ENCODE measurements at regions not wholly inside any gene's neighbourhood (a gene's known extent, or its start where the extent isn't known, plus 50 kb on each side); places are given as distances from the start of the nearest gene placed in this dataset.

GRCh38 chr2:168401771-168402170 lies 54.3 kb upstream of the CERS6 start:
- TF ChIP-seq CTCF (IDR thresholded peaks at IDR 0.05; ENCODE audit: control extremely low read depth, extremely low read depth, low read depth, missing control alignments), result no peak
- CTCF ChIA-PET, result no interaction called here
- POLR2A ChIA-PET, result no interaction called here
- DNase-seq (ENCODE audit: extremely low spot score), result no peak

GRCh38 chr2:168402531-168402930 lies 53.5 kb upstream of the CERS6 start:
- CTCF ChIA-PET, result no interaction called here
- no peak for DNase-seq (ENCODE audit: extremely low spot score)
- TF ChIP-seq CTCF (IDR thresholded peaks at IDR 0.05; ENCODE audit: control extremely low read depth, extremely low read depth, low read depth, missing control alignments), result no peak
- POLR2A ChIA-PET, result no interaction called here

GRCh38 chr2:168403736-168404135 lies 52.3 kb upstream of the CERS6 start:
- DNase-seq (ENCODE audit: extremely low spot score), result no peak
- CTCF ChIA-PET, result interaction anchor here (1.1 to 1.9 kb wide), 3 partner anchors 10 to 22 kb away, joined by 3 to 5 read pairs (median 4); no protein-coding TSS in a partner anchor
- no peak for TF ChIP-seq CTCF (IDR thresholded peaks at IDR 0.05; ENCODE audit: control extremely low read depth, extremely low read depth, low read depth, missing control alignments)
- POLR2A ChIA-PET, result no interaction called here

GRCh38 chr2:168404764-168405163 lies 51.3 kb upstream of the CERS6 start:
- TF ChIP-seq CTCF (IDR thresholded peaks at IDR 0.05; ENCODE audit: control extremely low read depth, extremely low read depth, low read depth, missing control alignments), result no peak
- POLR2A ChIA-PET, result no interaction called here
- CTCF ChIA-PET, result interaction anchor here (1.9 kb wide), 1 partner anchor 15 kb away, joined by 5 read pairs; no protein-coding TSS in a partner anchor
- DNase-seq (ENCODE audit: extremely low spot score), result no peak

Data from GM10248 (cell line).